Right renal cortex interstitium (tissue), 3 donors: ENCODE measurements at regions not wholly inside any gene's neighbourhood (a gene's known extent, or its start where the extent isn't known, plus 50 kb on each side); places are given as distances from the start of the nearest gene placed in this dataset.

Experiments
- DNase-seq, 3 donors: peaks; one replicate each; pipeline ENCODE4 v3.0.0-alpha.2; 2013; ENCODE audit warnings: low read depth in 3 of 3, low spot score in 2 of 3

- DNase-seq, result no peak
These were observed 67.2 kb upstream of the SNX9 start for GRCh38 chr6:157755746-157756411.

- peak; percentile 54 to 79 (median 62) for DNase-seq
These were observed 66.2 kb upstream of the SNX9 start for GRCh38 chr6:157756708-157757429.

GRCh38 chr6:157757430-157758403 lies 65.3 kb upstream of the SNX9 start:
- no peak for DNase-seq

- no peak for DNase-seq
These were observed 64.5 kb upstream of the SNX9 start for GRCh38 chr6:157758516-157759023.

GRCh38 chr6:157759028-157759427 lies 64.0 kb upstream of the SNX9 start:
- no peak for DNase-seq

GRCh38 chr6:157760137-157760536 lies 62.9 kb upstream of the SNX9 start:
- DNase-seq, result no peak

- no peak for DNase-seq
These were observed 62.3 kb upstream of the SNX9 start for GRCh38 chr6:157760589-157761330.

- DNase-seq, result no peak
These were observed 61.6 kb upstream of the SNX9 start for GRCh38 chr6:157761331-157761921.

- no peak for DNase-seq
These were observed 61.1 kb upstream of the SNX9 start for GRCh38 chr6:157761926-157762325.

- DNase-seq, result no peak
These were observed 60.4 kb upstream of the SNX9 start for GRCh38 chr6:157762636-157763035.

GRCh38 chr6:157763129-157763903 lies 59.7 kb upstream of the SNX9 start:
- peak in 2 of 3 donors; percentile 49 to 53 for DNase-seq

- peak in 1 of 3 donors; percentile 44 for DNase-seq
These were observed 59.2 kb upstream of the SNX9 start for GRCh38 chr6:157763904-157764177.

- peak; percentile 67 to 72 (median 68) for DNase-seq
These were observed 58.6 kb upstream of the SNX9 start for GRCh38 chr6:157764178-157765068.

- DNase-seq, result no peak
These were observed 55.9 kb upstream of the SNX9 start for GRCh38 chr6:157766901-157767774.

- DNase-seq, result no peak
These were observed 55.3 kb upstream of the SNX9 start for GRCh38 chr6:157767775-157768156.

- DNase-seq, result no peak
These were observed 54.7 kb upstream of the SNX9 start for GRCh38 chr6:157768304-157768703.

- no peak for DNase-seq
These were observed 54.0 kb upstream of the SNX9 start for GRCh38 chr6:157768863-157769551.
